ENCODE measurements at regions not wholly inside any gene's neighbourhood (a gene's known extent, or its start where the extent isn't known, plus 50 kb on each side); places are given as distances from the start of the nearest gene placed in this dataset.

DNA sequence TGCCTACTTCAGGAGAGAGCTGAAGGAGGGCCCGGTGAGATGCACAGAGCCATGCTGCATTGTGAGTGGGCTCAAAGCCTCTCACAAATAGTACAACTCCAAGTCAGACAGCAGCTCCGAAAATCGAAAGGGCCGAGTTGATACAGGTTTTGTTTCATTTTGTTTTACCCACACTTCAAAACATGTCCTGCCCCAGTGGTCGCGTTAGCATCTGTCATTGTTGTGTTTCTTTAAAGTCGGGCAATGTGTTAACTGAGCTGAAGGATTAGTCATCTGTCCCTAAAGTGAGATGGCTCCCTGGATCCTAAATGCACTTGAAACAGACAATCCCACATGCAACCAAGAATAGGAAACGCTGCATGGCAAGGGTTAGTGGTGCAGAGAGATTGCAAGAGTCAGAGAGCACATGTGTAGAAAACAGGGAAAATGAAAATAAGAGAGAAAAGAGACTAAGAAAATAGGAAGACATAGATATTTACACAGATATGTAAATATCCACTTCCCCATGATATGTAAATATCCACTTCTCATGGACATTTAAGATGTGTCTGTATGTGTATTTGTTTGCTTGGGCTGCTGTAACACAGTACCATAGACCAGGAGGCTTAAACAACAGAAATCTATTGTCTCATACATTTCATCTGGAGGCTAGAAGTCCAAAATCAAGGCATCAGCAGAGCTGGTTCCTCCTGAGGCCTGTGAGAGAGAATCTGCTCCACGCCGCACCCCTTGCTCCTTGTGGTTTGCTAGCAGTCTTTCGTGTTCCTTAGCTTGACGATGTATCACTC, 131.4 kb upstream of the RAB4A start:
- peaks cover 20 to 64% (median 48%) of the 10 kb centered on the region in 7 donors for H3K4me1 Mint-ChIP-seq
- Histone ChIP-seq H3K4me3 (ENCODE audit: low read length) (peak overlapping the region; percentile 38), H3K4me1 (ENCODE audit: control insufficient read depth in 2 of 2, insufficient read depth in 2 of 2, low read length in 2 of 2) (peaks cover 0 to 29% of the 10 kb centered on the region in 2 donors), H3K36me3 (ENCODE audit: control insufficient read depth in 2 of 3, insufficient read depth in 3 of 3, low read length in 3 of 3) (no peaks in the 10 kb centered on the region), H3K27ac (ENCODE audit: low read depth, low read length) (no peak overlapping the region), H3K9me3 (ENCODE audit: control insufficient read depth in 2 of 3, low read length in 3 of 3) (peaks cover 0 to 10% (median 0%) of the 10 kb centered on the region in 3 experiments), H3K27me3 (ENCODE audit: control insufficient read depth in 2 of 2, insufficient read depth in 2 of 2, low read length in 2 of 2) (no peaks in the 10 kb centered on the region)
- H3K27me3 Mint-ChIP-seq = no peaks in the 10 kb centered on the region
- peak overlapping the region; percentile 60 to 82 (median 72) for H3K4me3 Mint-ChIP-seq
- peaks cover 0 to 16% (median 11%) of the 10 kb centered on the region in 11 donors for H3K9me3 Mint-ChIP-seq
- H3K27ac Mint-ChIP-seq = peak overlapping the region; percentile 35 to 90 (median 55)
- intact Hi-C loops (cut with micrococcal nuclease) = loop anchor here in 1 of 2 donors (2.0 to 10.0 kb wide), 3 partner anchors 15 to 275 kb away; no protein-coding TSS in a partner anchor
- peaks cover 0 to 7% (median 5%) of the 10 kb centered on the region in 5 donors for H3K36me3 Mint-ChIP-seq
- ChIA-PET CTCF (interaction anchor here (2.6 kb wide), 1 partner anchor 10 kb away, joined by 7 read pairs; no protein-coding TSS in a partner anchor), POLR2A (interaction anchor here (0.5 to 2.4 kb wide), 5 partner anchors 10 to 965 kb away, joined by 3 to 9 read pairs (median 3); no protein-coding TSS in a partner anchor)
- ATAC-seq = no peak
- peak in 1 of 9 donors; percentile 23 for DNase-seq

DNA sequence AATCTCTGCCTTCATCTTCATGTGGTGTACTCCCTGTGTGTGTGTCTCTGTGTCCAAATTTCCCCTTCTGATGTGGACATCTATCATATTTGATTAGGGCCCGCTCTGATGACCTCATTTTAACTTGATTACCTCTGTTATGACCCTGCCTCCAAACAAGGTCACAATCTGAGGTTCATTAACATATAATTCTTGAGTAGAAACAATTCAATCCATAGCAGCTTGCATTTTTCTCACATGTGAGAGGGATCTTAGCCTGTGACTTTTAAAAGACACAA, 130.9 kb upstream of the RAB4A start:
- no peaks in the 10 kb centered on the region for H3K27me3 ChIP-seq (ENCODE audit: control insufficient read depth in 2 of 2, insufficient read depth in 2 of 2, low read length in 2 of 2)
- ChIA-PET POLR2A (interaction anchor here (0.8 to 2.4 kb wide), 3 partner anchors 10 to 12 kb away, joined by 3 to 9 read pairs (median 4); no protein-coding TSS in a partner anchor), CTCF (interaction anchor here (2.6 kb wide), 1 partner anchor 11 kb away, joined by 7 read pairs; no protein-coding TSS in a partner anchor)
- Mint-ChIP-seq H3K36me3 (peaks cover 0 to 7% (median 3%) of the 10 kb centered on the region in 5 donors), H3K9me3 (peaks cover 0 to 11% (median 7%) of the 10 kb centered on the region in 11 donors), H3K4me3 (peak overlapping the region in 9 of 10 donors; percentile 15 to 82 (median 73)), H3K27me3 (no peaks in the 10 kb centered on the region), H3K27ac (peak overlapping the region in 7 of 9 donors; percentile 40 to 90 (median 65)), H3K4me1 (peaks cover 20 to 62% (median 48%) of the 10 kb centered on the region in 7 donors)
- H3K4me1 ChIP-seq (ENCODE audit: control insufficient read depth in 2 of 2, insufficient read depth in 2 of 2, low read length in 2 of 2) = peaks cover 0 to 29% of the 10 kb centered on the region in 2 donors
- H3K27ac ChIP-seq (ENCODE audit: low read depth, low read length) = no peak overlapping the region
- DNase-seq (no peak), ATAC-seq (no peak)
- peaks cover 0 to 5% (median 0%) of the 10 kb centered on the region in 3 experiments for H3K9me3 ChIP-seq (ENCODE audit: control insufficient read depth in 2 of 3, low read length in 3 of 3)
- intact Hi-C loops (cut with micrococcal nuclease) = no loop called here
- H3K36me3 ChIP-seq (ENCODE audit: control insufficient read depth in 2 of 3, insufficient read depth in 3 of 3, low read length in 3 of 3) = no peaks in the 10 kb centered on the region
- no peak overlapping the region for H3K4me3 ChIP-seq (ENCODE audit: low read length)

DNA sequence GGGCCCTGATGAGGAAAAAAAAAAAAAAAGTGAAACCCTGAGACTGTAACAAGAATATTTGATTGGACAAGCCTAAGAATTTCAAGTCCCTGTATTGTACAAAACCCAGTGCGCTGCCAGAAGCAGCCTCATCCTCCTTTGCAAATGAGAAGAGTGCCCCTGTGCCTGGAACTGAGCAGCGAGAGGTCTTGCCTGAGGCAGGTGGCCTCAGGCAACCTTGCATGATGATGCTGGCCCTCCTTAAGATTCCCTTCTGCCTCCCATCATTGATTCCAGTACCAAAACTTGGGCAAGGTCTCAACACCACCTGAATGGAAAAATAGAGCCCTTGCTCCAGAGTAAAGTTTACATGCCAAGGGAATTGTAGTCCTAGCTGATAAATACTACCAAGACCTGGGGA, 129.6 kb upstream of the RAB4A start:
- Mint-ChIP-seq H3K27ac (peak overlapping the region in 1 of 9 donors; percentile 6), H3K27me3 (peaks cover 0 to 5% (median 3%) of the 10 kb centered on the region in 5 donors), H3K9me3 (peaks cover 0 to 2% (median 0%) of the 10 kb centered on the region in 11 donors), H3K4me3 (no peak overlapping the region), H3K36me3 (peaks cover 0 to 3% (median 0%) of the 10 kb centered on the region in 5 donors), H3K4me1 (peaks cover 19 to 54% (median 44%) of the 10 kb centered on the region in 7 donors)
- ChIA-PET POLR2A (interaction anchor here (0.8 kb wide), 1 partner anchor 15 kb away, joined by 6 read pairs; no protein-coding TSS in a partner anchor), CTCF (interaction anchor here (1.0 kb wide), 1 partner anchor 45 kb away, joined by 4 read pairs; no protein-coding TSS in a partner anchor)
- Histone ChIP-seq H3K36me3 (ENCODE audit: control insufficient read depth in 2 of 3, insufficient read depth in 3 of 3, low read length in 3 of 3) (no peaks in the 10 kb centered on the region), H3K9me3 (ENCODE audit: control insufficient read depth in 2 of 3, low read length in 3 of 3) (no peaks in the 10 kb centered on the region), H3K4me3 (ENCODE audit: low read length) (no peak overlapping the region), H3K4me1 (ENCODE audit: control insufficient read depth in 2 of 2, insufficient read depth in 2 of 2, low read length in 2 of 2) (peaks cover 0 to 29% of the 10 kb centered on the region in 2 donors), H3K27me3 (ENCODE audit: control insufficient read depth in 2 of 2, insufficient read depth in 2 of 2, low read length in 2 of 2) (no peaks in the 10 kb centered on the region), H3K27ac (ENCODE audit: low read depth, low read length) (no peak overlapping the region)
- DNase-seq (no peak), ATAC-seq (no peak)
- intact Hi-C loops (cut with micrococcal nuclease) = no loop called here

GRCh38 chr1:229141689-229142377, 129.1 kb upstream of the RAB4A start:
- DNase-seq (no peak), ATAC-seq (no peak)
- Histone ChIP-seq H3K27ac (ENCODE audit: low read depth, low read length) (no peak overlapping the region), H3K36me3 (ENCODE audit: control insufficient read depth in 2 of 3, insufficient read depth in 3 of 3, low read length in 3 of 3) (no peaks in the 10 kb centered on the region), H3K27me3 (ENCODE audit: control insufficient read depth in 2 of 2, insufficient read depth in 2 of 2, low read length in 2 of 2) (no peaks in the 10 kb centered on the region), H3K4me1 (ENCODE audit: control insufficient read depth in 2 of 2, insufficient read depth in 2 of 2, low read length in 2 of 2) (peaks cover 0 to 24% of the 10 kb centered on the region in 2 donors), H3K9me3 (ENCODE audit: control insufficient read depth in 2 of 3, low read length in 3 of 3) (no peaks in the 10 kb centered on the region), H3K4me3 (ENCODE audit: low read length) (no peak overlapping the region)
- H3K27me3 Mint-ChIP-seq = peaks cover 0 to 8% (median 5%) of the 10 kb centered on the region in 5 donors
- no peak overlapping the region for H3K4me3 Mint-ChIP-seq
- H3K27ac Mint-ChIP-seq = peak overlapping the region in 1 of 9 donors; percentile 6
- H3K36me3 Mint-ChIP-seq = peaks cover 0 to under 1% (median 0%) of the 10 kb centered on the region in 5 donors
- ChIA-PET POLR2A (no interaction called here), CTCF (interaction anchor here (1.0 kb wide), 1 partner anchor 44 kb away, joined by 4 read pairs; no protein-coding TSS in a partner anchor)
- peaks cover 0 to 2% (median 0%) of the 10 kb centered on the region in 11 donors for H3K9me3 Mint-ChIP-seq
- peaks cover 15 to 51% (median 39%) of the 10 kb centered on the region in 7 donors for H3K4me1 Mint-ChIP-seq
- intact Hi-C loops (cut with micrococcal nuclease) = no loop called here

DNA sequence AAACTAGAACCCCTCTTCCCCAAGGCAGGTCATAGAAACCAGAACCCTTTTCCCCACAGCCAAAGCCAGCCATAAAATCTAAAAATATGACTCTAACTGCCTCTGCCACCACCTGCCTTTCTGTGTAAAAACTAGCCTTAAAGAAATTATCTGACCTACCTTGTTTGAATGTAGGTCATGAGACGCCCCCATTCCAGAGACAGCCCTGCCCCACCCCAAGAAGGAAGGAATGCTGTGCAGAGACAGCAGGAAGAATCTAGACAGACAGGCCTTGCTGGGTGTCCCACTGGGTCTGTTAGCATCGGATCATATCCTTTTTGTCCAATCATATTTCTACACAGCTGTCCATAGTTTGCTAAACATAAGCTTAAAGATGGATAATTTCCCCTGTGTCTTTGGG, 128.4 kb upstream of the RAB4A start:
- DNase-seq = no peak
- H3K36me3 Mint-ChIP-seq = peaks cover 0 to 4% (median 0%) of the 10 kb centered on the region in 5 donors
- H3K4me1 Mint-ChIP-seq = peaks cover 11 to 48% (median 32%) of the 10 kb centered on the region in 7 donors
- Histone ChIP-seq H3K4me1 (ENCODE audit: control insufficient read depth in 2 of 2, insufficient read depth in 2 of 2, low read length in 2 of 2) (peaks cover 0 to 18% of the 10 kb centered on the region in 2 donors), H3K27me3 (ENCODE audit: control insufficient read depth in 2 of 2, insufficient read depth in 2 of 2, low read length in 2 of 2) (no peaks in the 10 kb centered on the region), H3K9me3 (ENCODE audit: control insufficient read depth in 2 of 3, low read length in 3 of 3) (no peaks in the 10 kb centered on the region), H3K36me3 (ENCODE audit: control insufficient read depth in 2 of 3, insufficient read depth in 3 of 3, low read length in 3 of 3) (no peaks in the 10 kb centered on the region), H3K27ac (ENCODE audit: low read depth, low read length) (no peak overlapping the region), H3K4me3 (ENCODE audit: low read length) (no peak overlapping the region)
- intact Hi-C loops (cut with micrococcal nuclease) = no loop called here
- no peak overlapping the region for H3K27ac Mint-ChIP-seq
- POLR2A ChIA-PET = no interaction called here
- CTCF ChIA-PET = no interaction called here
- H3K4me3 Mint-ChIP-seq = no peak overlapping the region
- ATAC-seq = no peak
- peaks cover 0 to under 1% (median 0%) of the 10 kb centered on the region in 11 donors for H3K9me3 Mint-ChIP-seq
- peaks cover 0 to 14% (median 5%) of the 10 kb centered on the region in 5 donors for H3K27me3 Mint-ChIP-seq

GRCh38 chr1:229146647-229147046, 124.3 kb upstream of the RAB4A start:
- H3K36me3 Mint-ChIP-seq = peaks cover 0 to 4% (median 0%) of the 10 kb centered on the region in 5 donors
- peaks cover 0 to 14% (median 5%) of the 10 kb centered on the region in 5 donors for H3K27me3 Mint-ChIP-seq
- DNase-seq = no peak
- no peaks in the 10 kb centered on the region for H3K4me1 ChIP-seq (ENCODE audit: control insufficient read depth in 2 of 2, insufficient read depth in 2 of 2, low read length in 2 of 2)
- no peaks in the 10 kb centered on the region for H3K9me3 Mint-ChIP-seq
- H3K4me3 Mint-ChIP-seq = no peak overlapping the region
- intact Hi-C loops (cut with micrococcal nuclease) = no loop called here
- ChIA-PET CTCF (no interaction called here), POLR2A (interaction anchor here (1.1 kb wide), 1 partner anchor 10 kb away, joined by 3 read pairs; no protein-coding TSS in a partner anchor)
- ATAC-seq = no peak
- H3K27me3 ChIP-seq (ENCODE audit: control insufficient read depth in 2 of 2, insufficient read depth in 2 of 2, low read length in 2 of 2) = no peaks in the 10 kb centered on the region
- no peak overlapping the region for H3K4me3 ChIP-seq (ENCODE audit: low read length)
- no peaks in the 10 kb centered on the region for H3K36me3 ChIP-seq (ENCODE audit: control insufficient read depth in 2 of 3, insufficient read depth in 3 of 3, low read length in 3 of 3)
- peak overlapping the region in 2 of 9 donors; percentile 15 to 39 for H3K27ac Mint-ChIP-seq
- no peak overlapping the region for H3K27ac ChIP-seq (ENCODE audit: low read depth, low read length)
- H3K4me1 Mint-ChIP-seq = peaks cover 0 to 14% (median 3%) of the 10 kb centered on the region in 7 donors
- no peaks in the 10 kb centered on the region for H3K9me3 ChIP-seq (ENCODE audit: control insufficient read depth in 2 of 3, low read length in 3 of 3)

Data from naive thymus-derived CD4-positive, alpha-beta T cell (primary cell).